Prostate gland (tissue), 2 donors: ENCODE measurements at regions not wholly inside any gene's neighbourhood (a gene's known extent, or its start where the extent isn't known, plus 50 kb on each side); places are given as distances from the start of the nearest gene placed in this dataset.

Experiments
- DNase-seq: peaks from one replicate; pipeline ENCODE4 v3.0.0-alpha.2; 2019; ENCODE audit warnings: low spot score
- H3K27ac ChIP-seq, 2 donors: fragments of 200-600 bp; sonication (generic); 2 replicates each; pipeline ENCODE4 v1.5.1; 2017 to 2019
- H3K27me3 ChIP-seq: fragments of 200-600 bp; sonication (generic); replicated peaks from 2 replicates; pipeline ENCODE4 v1.5.1; 2019; ENCODE audit not compliant: insufficient read depth
- H3K36me3 ChIP-seq, 2 donors: fragments of 200-600 bp; sonication (generic); 1 replicate in 1 of 2; 2 replicates in 1 of 2; pipeline versions ENCODE4 v1.5.1 to v1.8.1; 2017 to 2019
- H3K4me1 ChIP-seq: fragments of 200-600 bp; sonication (generic); replicated peaks from 2 replicates; pipeline ENCODE4 v1.5.1; 2019
- H3K4me3 ChIP-seq, 2 donors: fragments of 200-600 bp; sonication (generic); 2 replicates each; pipeline ENCODE4 v1.5.1; 2017 to 2019
- H3K9me3 ChIP-seq: fragments of 200-600 bp; sonication (generic); 2 replicates; pipeline ENCODE4 v1.5.1; 2017
- CTCF ChIP-seq, 4 experiments: fragments of 200-600 bp in 2 of 4; fragments of 450-650 bp in 2 of 4; sonication (generic) in 2 of 4; IDR thresholded peaks; 1 replicate in 3 of 4; 2 replicates in 1 of 4; pipeline ENCODE4 v1.5.1; 2016 to 2019; ENCODE audit warnings: antibody characterized with exemption in 4 of 4, mild to moderate bottlenecking in 2 of 4, moderate library complexity in 2 of 4
- POLR2A ChIP-seq: fragments of 450-650 bp; IDR thresholded peaks from one replicate; pipeline ENCODE4 v1.6.1; 2016; ENCODE audit warnings: antibody characterized with exemption, mild to moderate bottlenecking
- POLR2AphosphoS5 ChIP-seq: sonication (generic); formaldehyde crosslinking; IDR thresholded peaks from one replicate; pipeline ENCODE4 v1.6.1; 2017; ENCODE audit warnings: antibody characterized with exemption
- WGBS: methylation state at CpG from one replicate; pipeline ENCODE4 v1.1.5; 2018; 5-methylcytosine and 5-hydroxymethylcytosine counted together
- intact Hi-C: fragments of 100-400 bp; cut with DNase I; formaldehyde crosslinking; loops from one replicate; pipeline ENCODE4 v1.14.2; 2022

- no peaks in the 10 kb centered on the region for H3K9me3 ChIP-seq
- H3K27ac ChIP-seq: no peak overlapping the region
- peak; percentile 43 for DNase-seq
- TF ChIP-seq POLR2AphosphoS5 (peak; percentile 19), POLR2A (no peak)
- H3K36me3 ChIP-seq: no peaks in the 10 kb centered on the region
- intact Hi-C loops: no loop called here
- no peaks in the 10 kb centered on the region for H3K27me3 ChIP-seq
- no peak overlapping the region for H3K4me3 ChIP-seq
- H3K4me1 ChIP-seq: no peaks in the 10 kb centered on the region
- 17% methylated on average over 6 of the region's 6 CpGs for WGBS
Observed at GRCh38 chr4:38581426-38582106, 82.4 kb upstream of the KLF3 start.

- intact Hi-C loops: no loop called here
- Histone ChIP-seq H3K27me3 (no peaks in the 10 kb centered on the region), H3K36me3 (no peaks in the 10 kb centered on the region), H3K4me3 (no peak overlapping the region), H3K9me3 (no peaks in the 10 kb centered on the region), H3K4me1 (no peaks in the 10 kb centered on the region), H3K27ac (no peak overlapping the region)
- WGBS: 70% methylated on average over 1 of the region's 1 CpG
- DNase-seq: no peak
- TF ChIP-seq POLR2AphosphoS5 (no peak), CTCF (IDR thresholded peaks at IDR 0.05) (no peak)
Observed at GRCh38 chr4:38582445-38582844, 81.6 kb upstream of the KLF3 start.

- 79% methylated on average over 3 of the region's 3 CpGs for WGBS
- Histone ChIP-seq H3K9me3 (no peaks in the 10 kb centered on the region), H3K4me1 (no peaks in the 10 kb centered on the region), H3K27ac (no peak overlapping the region), H3K36me3 (no peaks in the 10 kb centered on the region), H3K27me3 (no peaks in the 10 kb centered on the region), H3K4me3 (no peak overlapping the region)
- TF ChIP-seq POLR2AphosphoS5 (no peak), POLR2A (no peak), CTCF (IDR thresholded peaks at IDR 0.05) (no peak)
- DNase-seq: no peak
- intact Hi-C loops: no loop called here
Observed at GRCh38 chr4:38582889-38583470, 81.0 kb upstream of the KLF3 start.

DNA sequence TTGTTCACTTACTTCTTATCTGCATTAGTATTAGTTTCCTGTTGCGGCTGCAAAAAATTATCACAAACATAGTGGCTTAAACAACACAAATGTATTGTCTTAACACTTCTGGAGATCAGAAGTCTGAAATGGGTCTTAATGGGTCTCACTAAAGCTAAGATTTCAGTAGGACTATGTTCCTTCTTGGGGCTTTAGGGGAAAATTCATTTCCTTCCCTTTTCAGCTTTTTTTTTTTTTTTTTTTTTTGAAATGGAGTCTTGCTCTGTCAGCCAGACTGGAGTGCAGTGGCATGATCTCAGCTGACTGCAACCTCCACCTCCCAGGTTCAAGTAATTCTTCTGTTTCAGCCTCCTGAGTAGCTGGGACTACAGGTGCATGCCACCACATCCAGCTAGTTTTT lies 78.1 kb upstream of the KLF3 start:
- no peaks in the 10 kb centered on the region for H3K27me3 ChIP-seq
- H3K9me3 ChIP-seq: no peaks in the 10 kb centered on the region
- no peaks in the 10 kb centered on the region for H3K36me3 ChIP-seq
- H3K4me1 ChIP-seq: no peaks in the 10 kb centered on the region
- no peak overlapping the region for H3K27ac ChIP-seq
- no peak for DNase-seq
- TF ChIP-seq POLR2AphosphoS5 (no peak), POLR2A (no peak), CTCF (IDR thresholded peaks at IDR 0.05) (no peak)
- WGBS: 87% methylated on average over 1 of the region's 1 CpG
- H3K4me3 ChIP-seq: no peak overlapping the region
- intact Hi-C loops: no loop called here

DNA sequence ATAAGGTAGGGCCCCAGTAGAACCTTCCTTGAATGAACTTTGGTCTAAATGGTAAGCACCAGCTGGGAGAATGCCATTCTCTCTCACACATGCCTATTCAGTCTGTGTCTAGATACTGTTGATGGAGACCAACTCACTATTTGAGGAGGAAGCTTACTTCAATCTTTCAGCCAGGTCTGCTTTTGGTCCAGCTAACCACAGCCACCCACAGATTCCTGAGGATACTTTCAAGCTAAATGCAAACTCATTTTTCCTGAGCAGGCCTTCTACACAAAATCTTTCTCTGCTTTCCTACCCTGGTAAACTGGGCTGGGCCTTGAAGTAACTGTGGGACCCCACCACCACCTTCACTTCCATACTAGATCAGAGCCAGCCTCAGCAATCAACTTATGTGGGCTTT lies 76.9 kb upstream of the KLF3 start:
- intact Hi-C loops: no loop called here
- H3K4me1 ChIP-seq: no peaks in the 10 kb centered on the region

More for the DNA sequence above, 76.9 kb upstream of the KLF3 start:
- no peak for TF ChIP-seq POLR2AphosphoS5
- no peak for TF ChIP-seq CTCF (IDR thresholded peaks at IDR 0.05)
- no peak for TF ChIP-seq POLR2A
- Histone ChIP-seq H3K36me3 (no peaks in the 10 kb centered on the region), H3K9me3 (no peaks in the 10 kb centered on the region), H3K27me3 (no peaks in the 10 kb centered on the region), H3K4me3 (no peak overlapping the region), H3K27ac (no peak overlapping the region)
- DNase-seq: no peak
